Stomach smooth muscle (tissue), 2 donors: ENCODE measurements at regions not wholly inside any gene's neighbourhood (a gene's known extent, or its start where the extent isn't known, plus 50 kb on each side); places are given as distances from the start of the nearest gene placed in this dataset.

Experiments
- H3K27ac ChIP-seq: one replicate; pipeline ENCODE4 v1.7.0; 2013; ENCODE audit warnings: mild to moderate bottlenecking, low read length, inconsistent platforms
- H3K27me3 ChIP-seq, 2 donors: one replicate each; pipeline ENCODE4 v1.7.0; 2013; ENCODE audit warnings: low read length in 2 of 2; ENCODE audit not compliant: insufficient read depth in 2 of 2, control insufficient read depth in 1 of 2
- H3K36me3 ChIP-seq, 2 donors: one replicate each; pipeline ENCODE4 v1.7.0; 2013; ENCODE audit warnings: low read length in 2 of 2; ENCODE audit not compliant: control insufficient read depth in 2 of 2, insufficient read depth in 2 of 2
- H3K4me1 ChIP-seq: one replicate; pipeline ENCODE4 v1.7.0; 2013; ENCODE audit warnings: low read length; ENCODE audit not compliant: control insufficient read depth, insufficient read depth
- H3K4me3 ChIP-seq, 2 donors: one replicate each; pipeline ENCODE4 v1.7.0; 2013; ENCODE audit warnings: low read length in 2 of 2
- H3K9ac ChIP-seq, 2 donors: one replicate each; pipeline ENCODE4 v1.7.0; 2013; ENCODE audit warnings: low read length in 2 of 2, mild to moderate bottlenecking in 1 of 2
- H3K9me3 ChIP-seq, 2 donors: one replicate each; pipeline ENCODE4 v1.7.0; 2013; ENCODE audit warnings: low read length in 2 of 2; ENCODE audit not compliant: control insufficient read depth in 2 of 2
- donor health status: healthy.
- donor health status: Pancreatic carcinoma.

- Histone ChIP-seq H3K9ac (no peak overlapping the region), H3K9me3 (no peaks in the 10 kb centered on the region), H3K4me1 (no peaks in the 10 kb centered on the region), H3K27me3 (no peaks in the 10 kb centered on the region), H3K4me3 (no peak overlapping the region), H3K36me3 (no peaks in the 10 kb centered on the region), H3K27ac (no peak overlapping the region)
These were observed 82.4 kb upstream of the KLHL29 start for GRCh38 chr2:23302591-23302990.

DNA sequence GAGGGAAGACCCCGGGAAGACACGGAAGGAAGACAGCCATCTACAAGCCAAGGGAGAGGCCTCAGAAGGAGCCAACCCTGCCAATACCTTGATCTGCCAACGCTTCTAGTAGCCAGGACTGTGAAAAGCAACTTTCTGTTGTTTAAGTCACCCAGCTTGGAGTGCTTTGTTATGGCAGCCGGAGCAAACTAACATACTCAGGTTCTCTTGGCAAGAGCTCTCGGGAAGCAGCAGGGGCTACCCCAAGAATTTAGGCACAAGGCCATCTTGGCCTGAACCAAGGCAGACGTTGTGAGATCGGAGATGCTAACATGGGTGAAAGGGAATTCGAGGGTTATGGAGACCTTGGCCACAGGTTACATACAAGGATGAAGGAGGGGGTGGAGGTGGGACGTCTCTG lies 78.6 kb upstream of the KLHL29 start:
- no peak overlapping the region for H3K9ac ChIP-seq
- H3K4me1 ChIP-seq = no peaks in the 10 kb centered on the region
- no peaks in the 10 kb centered on the region for H3K36me3 ChIP-seq
- H3K27ac ChIP-seq = no peak overlapping the region
- no peaks in the 10 kb centered on the region for H3K27me3 ChIP-seq
- no peaks in the 10 kb centered on the region for H3K9me3 ChIP-seq
- no peak overlapping the region for H3K4me3 ChIP-seq

- H3K9me3 ChIP-seq = no peaks in the 10 kb centered on the region
- no peaks in the 10 kb centered on the region for H3K27me3 ChIP-seq
- H3K9ac ChIP-seq = no peak overlapping the region
- H3K4me1 ChIP-seq = no peaks in the 10 kb centered on the region
- H3K4me3 ChIP-seq = no peak overlapping the region
- H3K27ac ChIP-seq = no peak overlapping the region
- H3K36me3 ChIP-seq = no peaks in the 10 kb centered on the region
These were observed 73.8 kb upstream of the KLHL29 start for GRCh38 chr2:23311186-23311585.

DNA sequence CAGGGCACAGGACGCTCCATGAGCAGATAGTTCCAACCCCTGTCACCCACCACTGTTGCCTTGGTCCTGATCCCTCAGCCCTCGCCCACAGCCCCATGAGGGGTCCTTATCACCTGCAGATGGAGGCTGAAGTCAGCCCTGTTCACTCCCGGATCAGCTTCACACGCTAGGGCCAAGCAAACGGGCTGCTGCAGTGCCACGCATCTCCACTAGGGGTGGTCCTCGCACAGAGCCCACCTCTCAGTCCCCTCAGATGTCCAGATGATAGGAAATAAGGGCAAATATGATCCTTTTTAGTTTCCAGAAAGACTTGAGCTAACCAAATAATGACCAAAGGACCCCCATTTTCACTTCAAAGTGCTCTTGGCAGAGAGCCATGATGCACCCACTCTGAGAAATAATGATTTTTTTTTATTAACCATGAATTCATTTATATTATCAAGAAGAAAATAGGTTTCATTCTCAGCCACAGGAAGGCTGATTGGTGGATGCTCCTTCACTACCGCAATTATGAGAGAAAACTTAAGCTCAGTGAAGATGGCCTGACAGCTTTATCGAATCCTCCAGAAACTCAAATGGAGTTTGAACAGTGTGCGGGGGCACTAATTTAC lies 71.9 kb upstream of the KLHL29 start:
- H3K27ac ChIP-seq = no peak overlapping the region
- no peak overlapping the region for H3K9ac ChIP-seq
- no peaks in the 10 kb centered on the region for H3K4me1 ChIP-seq
- no peaks in the 10 kb centered on the region for H3K27me3 ChIP-seq
- H3K36me3 ChIP-seq = no peaks in the 10 kb centered on the region
- H3K4me3 ChIP-seq = no peak overlapping the region
- H3K9me3 ChIP-seq = no peaks in the 10 kb centered on the region

DNA sequence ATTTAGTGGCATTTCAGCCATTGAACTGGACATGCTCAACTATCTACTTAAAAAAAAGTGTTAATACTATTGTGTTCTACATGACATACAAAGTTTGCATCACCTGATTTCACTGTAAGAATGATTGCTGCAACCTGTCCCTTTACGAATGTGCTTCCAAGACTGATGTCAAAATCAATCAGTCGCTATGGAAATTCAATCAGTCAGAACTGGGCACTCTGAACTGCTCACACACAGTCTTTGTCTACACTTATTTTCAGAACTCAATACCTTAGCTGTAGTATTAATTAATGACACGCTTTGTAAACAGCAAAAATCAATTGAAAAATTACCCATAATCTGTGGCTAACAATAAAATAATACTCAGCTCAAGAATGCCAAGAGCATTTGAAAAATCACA lies 70.3 kb upstream of the KLHL29 start:
- Histone ChIP-seq H3K4me3 (no peak overlapping the region), H3K9me3 (no peaks in the 10 kb centered on the region), H3K9ac (no peak overlapping the region), H3K4me1 (no peaks in the 10 kb centered on the region), H3K27ac (no peak overlapping the region), H3K36me3 (no peaks in the 10 kb centered on the region), H3K27me3 (no peaks in the 10 kb centered on the region)

DNA sequence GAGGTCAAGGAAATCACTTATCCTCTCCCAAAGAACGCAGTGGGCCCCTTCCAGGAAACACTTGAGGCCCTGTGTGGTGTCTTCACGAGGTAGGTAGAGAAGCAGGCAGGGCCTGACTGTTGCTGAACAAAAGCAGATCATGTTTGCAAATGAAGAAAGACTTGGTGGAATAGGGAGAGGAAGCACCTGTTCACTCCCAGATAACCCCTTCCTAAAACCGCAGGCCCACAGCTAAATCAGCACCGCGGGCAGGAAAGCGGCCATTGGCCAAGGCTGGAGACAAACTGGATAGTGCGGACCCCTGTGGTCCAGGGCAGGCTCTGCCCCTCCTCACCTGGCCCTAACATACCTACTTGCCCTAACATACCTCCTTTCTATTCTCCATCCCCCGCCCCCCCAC lies 64.9 kb upstream of the KLHL29 start:
- Histone ChIP-seq H3K27me3 (no peaks in the 10 kb centered on the region), H3K9ac (no peak overlapping the region), H3K4me1 (peaks cover 5% of the 10 kb centered on the region), H3K4me3 (no peak overlapping the region), H3K9me3 (no peaks in the 10 kb centered on the region), H3K27ac (no peak overlapping the region), H3K36me3 (no peaks in the 10 kb centered on the region)

DNA sequence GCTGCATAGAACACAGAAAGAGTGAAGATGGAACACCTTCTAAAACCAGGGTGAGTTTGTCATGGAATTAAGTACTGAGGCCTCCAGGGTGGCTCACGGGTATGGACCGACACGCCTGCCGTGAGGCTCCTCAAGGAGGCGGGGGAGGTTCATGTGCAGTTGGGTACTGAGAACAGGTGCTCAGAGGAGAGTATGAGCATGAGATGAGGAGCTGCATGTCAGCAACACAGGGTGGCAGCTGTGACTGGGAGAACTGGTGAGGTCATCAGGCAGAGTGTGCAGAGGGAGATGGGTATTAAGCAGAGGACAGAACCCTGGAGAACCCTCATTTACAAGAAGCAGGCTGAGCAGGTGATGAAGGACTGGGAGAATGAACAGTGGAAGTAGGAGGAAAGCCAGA lies 63.2 kb upstream of the KLHL29 start:
- no peak overlapping the region for H3K9ac ChIP-seq
- H3K9me3 ChIP-seq = no peaks in the 10 kb centered on the region

DNA sequence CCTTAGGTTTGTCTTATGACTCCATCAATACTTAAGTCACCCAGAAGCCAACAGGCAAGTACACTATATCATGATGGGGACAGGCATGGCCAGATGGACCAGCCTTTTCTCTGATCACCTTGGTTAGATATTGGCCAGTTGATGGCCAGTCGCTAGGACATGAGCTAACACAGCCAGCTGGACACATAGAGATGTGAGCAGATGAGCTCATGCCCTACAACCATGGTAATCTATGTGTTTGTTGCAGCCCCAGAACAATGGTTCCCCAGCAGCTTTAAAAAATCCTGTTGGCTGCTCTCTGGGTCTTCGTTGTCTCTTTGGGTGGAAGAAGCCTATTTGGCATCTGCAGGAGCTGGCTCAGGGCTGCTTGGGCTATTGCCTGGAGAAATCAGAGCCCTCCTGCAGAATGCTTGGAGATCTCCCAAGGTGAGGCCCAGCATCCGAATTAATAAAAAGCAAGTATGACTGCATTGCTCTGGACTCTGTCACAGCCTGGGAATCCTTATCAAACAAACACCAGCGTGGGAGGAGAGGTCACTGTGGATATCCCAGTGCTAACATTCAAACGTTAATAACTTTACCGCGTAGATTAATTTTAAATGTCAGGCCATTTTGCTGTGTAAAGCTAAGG lies 62.3 kb upstream of the KLHL29 start:
- Histone ChIP-seq H3K9me3 (no peaks in the 10 kb centered on the region), H3K4me1 (peaks cover 5% of the 10 kb centered on the region), H3K27me3 (no peaks in the 10 kb centered on the region), H3K4me3 (peak overlapping the region in 1 of 2 donors; percentile 22), H3K9ac (no peak overlapping the region), H3K36me3 (no peaks in the 10 kb centered on the region), H3K27ac (no peak overlapping the region)

More for the DNA sequence above, 63.2 kb upstream of the KLHL29 start:
- no peak overlapping the region for H3K4me3 ChIP-seq
- H3K4me1 ChIP-seq = peaks cover 5% of the 10 kb centered on the region
- no peak overlapping the region for H3K27ac ChIP-seq
- no peaks in the 10 kb centered on the region for H3K27me3 ChIP-seq
- no peaks in the 10 kb centered on the region for H3K36me3 ChIP-seq

DNA sequence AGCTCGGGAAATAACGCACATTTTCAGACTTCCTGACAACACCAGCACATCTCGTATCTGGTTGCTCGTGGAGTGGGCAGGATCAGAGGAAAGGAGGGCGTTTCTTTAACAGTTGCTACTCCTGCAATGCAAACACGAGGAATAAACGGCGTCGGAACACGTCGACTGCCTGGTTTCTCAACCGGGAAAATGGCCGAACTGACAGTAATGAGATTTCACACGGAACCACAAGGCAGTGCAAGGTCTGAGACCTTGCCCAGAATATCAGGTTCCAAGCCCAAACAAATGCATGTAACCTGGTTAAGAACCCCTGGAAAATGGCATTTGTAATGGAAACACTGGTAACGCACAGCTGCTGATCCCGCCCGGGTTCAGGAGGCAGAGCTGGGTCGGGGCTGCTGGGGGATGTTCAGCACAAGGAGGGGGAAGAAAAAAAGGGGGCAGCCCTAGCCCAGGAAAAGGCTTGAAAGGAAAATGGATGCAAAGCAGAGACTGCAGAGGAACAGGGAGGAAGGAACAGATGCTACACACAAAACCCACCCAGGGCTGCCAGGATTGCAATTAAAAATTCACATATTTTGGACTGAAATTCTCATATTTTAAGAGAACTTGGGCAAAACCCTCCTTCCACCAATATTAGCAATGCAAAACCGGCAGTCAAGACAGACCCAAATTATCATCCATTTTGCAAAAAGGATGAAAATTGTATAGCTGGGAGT lies 61.6 kb upstream of the KLHL29 start:
- H3K27me3 ChIP-seq = no peaks in the 10 kb centered on the region
- no peaks in the 10 kb centered on the region for H3K9me3 ChIP-seq
- no peaks in the 10 kb centered on the region for H3K36me3 ChIP-seq
- peak overlapping the region in 1 of 2 donors; percentile 22 for H3K4me3 ChIP-seq
- no peak overlapping the region for H3K9ac ChIP-seq
- H3K4me1 ChIP-seq = peaks cover 5% of the 10 kb centered on the region
- H3K27ac ChIP-seq = no peak overlapping the region

DNA sequence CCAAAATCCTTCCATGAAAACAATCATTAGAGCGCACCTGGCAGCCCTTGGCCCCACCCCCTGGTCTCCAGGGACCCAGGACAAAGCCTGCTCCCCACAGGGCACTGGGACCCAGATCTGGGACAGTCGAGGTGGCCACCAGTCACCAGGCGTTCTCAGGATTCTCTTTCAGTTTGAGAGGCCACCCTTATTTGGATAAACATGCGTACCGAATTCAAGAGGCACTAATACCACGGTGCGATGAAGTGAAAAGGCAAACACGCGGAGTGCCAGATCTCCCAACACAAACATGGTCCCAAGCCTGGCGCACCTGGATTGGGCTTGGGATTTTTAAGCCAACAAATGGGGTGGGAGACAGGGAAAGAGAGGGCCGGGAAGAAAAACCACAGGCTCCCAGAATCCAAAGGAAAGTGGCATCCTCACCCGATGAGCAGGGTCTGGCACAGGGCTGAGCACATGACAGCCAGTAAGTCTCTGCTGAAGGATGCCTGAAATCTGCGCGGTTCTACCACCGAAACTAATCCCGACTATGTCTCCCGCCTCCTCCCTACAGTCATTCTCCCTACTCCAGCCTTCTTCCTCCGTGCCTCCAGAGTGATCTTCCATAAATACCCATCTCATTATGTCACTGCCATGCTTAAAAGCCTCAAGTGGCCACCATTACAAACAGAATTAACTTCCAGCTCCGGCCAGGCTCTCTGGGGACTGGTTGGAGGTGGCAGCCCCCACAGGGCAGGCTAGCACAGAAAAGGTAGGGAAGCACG lies 60.9 kb upstream of the KLHL29 start:
- no peaks in the 10 kb centered on the region for H3K27me3 ChIP-seq

More for the DNA sequence above, 60.9 kb upstream of the KLHL29 start:
- Histone ChIP-seq H3K4me3 (no peak overlapping the region), H3K9ac (no peak overlapping the region), H3K36me3 (no peaks in the 10 kb centered on the region), H3K9me3 (no peaks in the 10 kb centered on the region), H3K4me1 (peaks cover 5% of the 10 kb centered on the region), H3K27ac (no peak overlapping the region)
